ENCODE measurements at regions not wholly inside any gene's neighbourhood (a gene's known extent, or its start where the extent isn't known, plus 50 kb on each side); places are given as distances from the start of the nearest gene placed in this dataset.

- intact Hi-C loops (cut with DNase I): no loop called here
- H3K27me3 ChIP-seq: no peaks in the 10 kb centered on the region
- FAIRE-seq (no peak), ATAC-seq (no peak), DNase-seq (no peak)
- no peaks in the 10 kb centered on the region for H3K9me3 ChIP-seq
- H3K36me3 ChIP-seq: no peaks in the 10 kb centered on the region
- no peak overlapping the region for H3K4me3 ChIP-seq
- no peaks in the 10 kb centered on the region for H3K4me1 ChIP-seq
- no peak for TF ChIP-seq CTCF (IDR thresholded peaks at IDR 0.05)
- 76% methylated on average over 9 of the region's 9 CpGs for WGBS, 2 donors
- H3K27ac ChIP-seq: no peak overlapping the region
These were observed 589.2 kb downstream of the CDH11 start for GRCh38 chr16:64532691-64533090.

- DNase-seq: no peak
- H3K27ac ChIP-seq: no peak overlapping the region
- no peaks in the 10 kb centered on the region for H3K4me1 ChIP-seq
- 73 to 76% methylated on average over 3 of the region's 3 CpGs for WGBS, 2 donors
- intact Hi-C loops (cut with DNase I): no loop called here
- no peaks in the 10 kb centered on the region for H3K9me3 ChIP-seq
- ATAC-seq: no peak
- FAIRE-seq: no peak
- no peaks in the 10 kb centered on the region for H3K36me3 ChIP-seq
- H3K4me3 ChIP-seq: no peak overlapping the region
- H3K27me3 ChIP-seq: no peaks in the 10 kb centered on the region
- TF ChIP-seq CTCF (IDR thresholded peaks at IDR 0.05): no peak
These were observed 589.7 kb downstream of the CDH11 start for GRCh38 chr16:64532117-64532516.

- no peak for ATAC-seq
- no peak for DNase-seq
- Histone ChIP-seq H3K4me1 (no peaks in the 10 kb centered on the region), H3K27me3 (no peaks in the 10 kb centered on the region), H3K36me3 (no peaks in the 10 kb centered on the region), H3K9me3 (no peaks in the 10 kb centered on the region), H3K27ac (no peak overlapping the region), H3K4me3 (no peak overlapping the region)
- intact Hi-C loops (cut with DNase I): no loop called here
- no peak for TF ChIP-seq CTCF (IDR thresholded peaks at IDR 0.05)
- FAIRE-seq: no peak
- 75 to 81% methylated on average over 3 of the region's 3 CpGs for whole genome bisulfite sequencing, 2 donors
These were observed 590.5 kb downstream of the CDH11 start for GRCh38 chr16:64531401-64531800.

GRCh38 chr16:64522548-64522947 lies 599.3 kb downstream of the CDH11 start:
- Histone ChIP-seq H3K36me3 (no peaks in the 10 kb centered on the region), H3K4me3 (no peak overlapping the region), H3K9me3 (no peaks in the 10 kb centered on the region), H3K27me3 (no peaks in the 10 kb centered on the region), H3K27ac (no peak overlapping the region), H3K4me1 (no peaks in the 10 kb centered on the region)
- FAIRE-seq: no peak
- no peak for ATAC-seq
- intact Hi-C loops (cut with DNase I): no loop called here
- TF ChIP-seq CTCF (IDR thresholded peaks at IDR 0.05): no peak
- DNase-seq: no peak

GRCh38 chr16:64513871-64514270 lies 608.0 kb downstream of the CDH11 start:
- Histone ChIP-seq H3K36me3 (no peaks in the 10 kb centered on the region), H3K27me3 (no peaks in the 10 kb centered on the region), H3K9me3 (no peaks in the 10 kb centered on the region), H3K4me1 (no peaks in the 10 kb centered on the region), H3K4me3 (no peak overlapping the region), H3K27ac (no peak overlapping the region)
- FAIRE-seq (no peak), DNase-seq (no peak), ATAC-seq (no peak)
- no peak for TF ChIP-seq CTCF (IDR thresholded peaks at IDR 0.05)
- WGBS, 2 donors: 64 to 75% methylated on average over 2 of the region's 2 CpGs
- intact Hi-C loops (cut with DNase I): no loop called here

All from pancreas (tissue), 10 donors.